B cell (primary cell): ENCODE measurements at regions not wholly inside any gene's neighbourhood (a gene's known extent, or its start where the extent isn't known, plus 50 kb on each side); places are given as distances from the start of the nearest gene placed in this dataset.

ENCODE experiments used
- CTCF ChIP-seq: fragments of 200-600 bp; IDR thresholded peaks from one replicate; pipeline ENCODE4 v1.8.0; 2022; ENCODE audit warnings: antibody characterized with exemption, mild to moderate bottlenecking
- EZH2 ChIP-seq: IDR thresholded peaks from 2 replicates; pipeline ENCODE4 v1.6.1; 2012; ENCODE audit warnings: borderline replicate concordance, low read depth, mild to moderate bottlenecking, moderate library complexity, low read length; ENCODE audit not compliant: insufficient read depth, poor library complexity, severe bottlenecking

DNA sequence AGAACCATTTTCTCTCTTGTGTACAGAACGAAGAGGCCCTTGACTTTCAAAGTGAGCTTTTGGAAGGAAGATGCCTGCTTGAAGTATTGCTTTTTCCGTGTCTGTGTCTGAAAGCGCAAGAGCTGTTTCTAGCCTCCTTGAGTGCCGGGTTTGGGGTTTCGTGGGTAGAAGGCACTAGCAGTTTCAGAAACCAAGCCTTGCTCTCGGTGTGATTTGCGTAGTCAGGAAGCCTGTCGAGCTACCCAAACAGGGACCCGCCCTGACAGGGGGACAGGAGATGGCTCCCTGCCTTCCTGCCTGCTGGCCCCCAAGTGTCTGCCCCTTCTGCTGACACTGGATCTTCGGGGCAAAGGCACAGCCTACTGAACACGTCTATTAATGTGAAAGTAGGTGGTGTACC is 322.0 kb downstream of the MAF start:
- TF ChIP-seq CTCF (no peak), EZH2 (no peak)
